HG03066 (cell line): ENCODE measurements at regions not wholly inside any gene's neighbourhood (a gene's known extent, or its start where the extent isn't known, plus 50 kb on each side); places are given as distances from the start of the nearest gene placed in this dataset.
"Not testable (repeated sequence)": the region's sequence is repeated elsewhere in the genome, so short reads cannot be mapped to it uniquely, and the experiment has no call there.

Experiments used
- ATAC-seq: cut with Tn5 transposase; IDR thresholded peaks from one replicate; pipeline ENCODE4 v1.9.1; 2021; ENCODE audit warnings: low read depth; ENCODE audit not compliant: unreplicated experiment

GRCh38 chr12:90515199-90516175 lies 439.5 kb downstream of the CCER1 start:
- ATAC-seq = peak; percentile 99

DNA sequence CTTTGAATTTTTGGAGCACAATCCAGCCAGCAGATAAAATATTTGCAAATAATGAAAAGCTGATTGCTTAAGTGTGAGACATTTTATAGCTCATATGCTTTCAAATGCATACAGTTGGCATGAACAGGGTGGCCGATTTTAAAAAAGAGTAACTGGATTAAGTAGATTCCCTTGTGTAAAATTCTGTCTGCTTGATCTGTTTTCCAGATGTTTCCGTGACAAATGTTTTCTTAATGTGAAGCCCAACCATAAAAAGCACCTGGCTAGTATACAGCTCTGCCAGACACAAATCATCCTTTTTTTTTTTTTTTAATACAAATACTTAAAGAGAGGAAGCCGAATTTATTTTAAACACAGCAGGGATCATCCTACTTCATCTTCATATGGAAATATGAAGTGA lies 440.7 kb downstream of the CCER1 start:
- no peak for ATAC-seq

DNA sequence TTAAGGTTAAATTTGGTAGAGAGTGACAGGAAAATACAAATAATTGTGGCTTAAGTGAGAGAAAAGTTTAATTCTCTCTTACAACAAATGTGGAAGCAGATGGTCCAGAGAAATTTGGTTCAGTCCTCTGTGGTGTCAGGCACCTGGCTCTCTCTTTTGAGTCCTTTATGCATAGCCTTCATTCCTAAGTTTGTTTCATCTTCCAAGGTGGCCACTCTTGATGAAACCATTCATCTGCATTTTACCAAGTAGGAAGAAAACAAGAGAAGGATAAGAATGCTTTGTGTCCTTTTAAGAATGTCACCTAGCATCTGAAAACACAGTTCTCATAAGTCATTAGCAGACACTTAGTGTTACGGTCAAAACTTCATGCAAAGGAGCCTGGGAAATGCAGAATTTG lies 442.5 kb downstream of the CCER1 start:
- no peak for ATAC-seq

DNA sequence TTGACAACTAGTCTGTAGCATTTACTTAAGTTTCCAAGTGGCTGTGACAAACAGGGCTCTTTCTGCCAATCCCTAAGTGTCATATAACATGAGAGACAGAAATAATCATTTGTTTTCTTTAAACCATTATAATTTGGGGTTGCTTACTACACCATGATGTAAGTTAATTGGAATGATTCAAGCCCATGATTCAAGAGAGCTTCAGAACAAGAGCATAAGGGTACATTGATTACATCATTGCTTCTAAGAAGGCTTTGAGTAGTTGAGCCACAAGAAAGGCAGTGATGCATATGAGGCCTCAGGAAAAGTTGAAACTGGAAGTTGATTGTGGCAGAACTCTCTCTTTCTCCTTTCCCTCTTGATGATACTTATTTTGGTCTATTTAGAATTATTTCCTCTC lies 444.0 kb downstream of the CCER1 start:
- no peak for ATAC-seq

DNA sequence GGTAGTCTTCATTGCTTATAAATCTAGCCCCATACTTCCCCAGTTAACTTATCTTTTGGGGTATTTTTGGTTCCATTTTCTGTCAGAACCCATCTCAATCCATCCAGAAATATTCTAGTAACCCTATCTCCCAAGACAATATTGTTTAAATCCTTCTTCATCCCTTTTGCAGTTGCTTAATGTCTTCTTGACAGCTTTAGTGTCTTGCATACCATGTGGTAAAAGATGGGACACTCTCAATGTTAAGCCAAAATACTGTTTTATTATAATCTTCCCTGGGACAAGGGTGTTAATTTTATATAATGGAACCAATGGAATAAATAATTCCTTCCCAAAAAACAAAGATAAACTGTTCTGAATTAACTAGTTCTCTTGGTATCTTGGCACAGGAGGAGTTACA lies 450.2 kb downstream of the CCER1 start:
- no peak for ATAC-seq

DNA sequence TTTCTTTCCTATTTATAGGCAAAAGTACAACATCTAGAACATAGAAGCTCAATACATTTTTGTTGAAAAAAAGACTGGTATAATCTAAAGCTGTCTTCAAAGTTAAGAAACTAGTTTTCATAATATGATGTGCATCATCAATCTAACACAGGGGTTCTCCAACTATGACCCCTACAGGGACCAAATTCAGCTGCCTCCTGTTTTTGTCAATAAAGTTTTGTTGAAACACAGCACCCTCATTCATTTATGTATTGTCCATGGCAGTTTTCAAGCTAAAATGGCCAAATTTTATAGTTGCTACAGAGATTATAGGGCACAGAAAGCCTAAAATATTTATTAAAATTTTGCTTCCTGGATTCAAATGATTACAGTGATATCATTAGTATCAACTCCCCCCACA lies 452.9 kb downstream of the CCER1 start:
- ATAC-seq = no peak

GRCh38 chr12:90501412-90501811 lies 453.6 kb downstream of the CCER1 start:
- no peak for ATAC-seq

DNA sequence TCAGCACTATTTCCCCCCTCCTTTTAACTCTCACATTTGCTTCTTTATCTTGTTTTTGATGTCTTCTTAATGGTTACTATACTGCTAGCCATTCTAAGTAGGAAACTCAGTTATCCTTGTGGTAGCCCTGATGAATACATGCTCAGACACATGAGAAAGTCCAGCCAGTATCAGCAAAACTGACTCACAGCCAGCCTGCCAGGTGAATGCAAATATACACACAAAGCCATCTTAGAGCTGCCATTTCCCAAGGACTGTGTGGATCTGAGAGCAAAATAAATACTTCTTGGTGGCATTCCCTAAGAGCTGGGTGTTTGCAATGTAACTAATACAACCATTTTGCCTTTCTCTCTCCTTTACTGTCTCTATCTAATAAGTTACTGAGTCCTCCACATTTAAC lies 455.2 kb downstream of the CCER1 start:
- no peak for ATAC-seq

GRCh38 chr12:90497923-90498545 lies 456.9 kb downstream of the CCER1 start:
- ATAC-seq = no peak

GRCh38 chr12:90490355-90490754 lies 464.6 kb downstream of the CCER1 start:
- ATAC-seq = no peak

GRCh38 chr12:90489141-90489540 lies 465.8 kb downstream of the CCER1 start:
- ATAC-seq = no peak

- ATAC-seq = no peak
These were observed 469.4 kb downstream of the CCER1 start for GRCh38 chr12:90485560-90485959.

DNA sequence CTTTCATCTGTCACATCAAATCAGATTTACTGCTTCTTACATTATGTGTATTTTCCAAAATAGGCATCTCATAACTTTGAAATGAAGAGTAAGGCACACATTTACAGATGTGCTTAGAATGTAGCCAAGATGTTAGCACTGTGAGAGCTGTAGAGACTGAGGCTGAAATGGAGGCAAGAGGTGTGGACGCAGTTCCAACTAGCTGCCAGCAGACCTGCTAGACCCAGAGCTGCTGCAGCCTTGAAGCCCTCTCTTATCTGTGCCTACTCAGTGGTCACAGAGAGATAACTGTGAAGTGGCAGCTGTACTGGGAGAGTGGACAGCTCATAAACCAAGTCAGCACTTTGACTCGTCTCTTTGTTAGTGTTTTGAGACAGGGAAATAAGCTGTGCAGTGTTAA lies 470.9 kb downstream of the CCER1 start:
- ATAC-seq = no peak

- no peak for ATAC-seq
These were observed 473.2 kb downstream of the CCER1 start for GRCh38 chr12:90481748-90482147.

DNA sequence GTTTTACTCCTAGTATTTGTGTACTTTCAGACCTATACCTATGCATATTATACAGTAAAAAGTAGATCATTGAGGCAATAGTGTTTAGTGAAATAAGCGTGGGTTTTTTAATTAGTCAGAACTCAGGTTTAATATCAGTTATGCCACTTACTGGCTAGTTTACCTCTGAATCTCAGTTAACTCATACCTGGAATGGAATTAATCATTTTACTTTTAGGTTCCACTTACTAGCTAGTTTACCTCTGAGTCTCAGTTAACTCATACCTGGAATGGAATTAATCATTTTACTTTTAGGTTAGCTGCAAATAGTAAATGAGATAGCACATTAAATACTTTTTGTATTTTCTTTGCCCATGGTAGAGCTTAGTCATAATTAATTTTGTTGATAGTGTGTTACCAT lies 475.7 kb downstream of the CCER1 start:
- ATAC-seq = no peak

DNA sequence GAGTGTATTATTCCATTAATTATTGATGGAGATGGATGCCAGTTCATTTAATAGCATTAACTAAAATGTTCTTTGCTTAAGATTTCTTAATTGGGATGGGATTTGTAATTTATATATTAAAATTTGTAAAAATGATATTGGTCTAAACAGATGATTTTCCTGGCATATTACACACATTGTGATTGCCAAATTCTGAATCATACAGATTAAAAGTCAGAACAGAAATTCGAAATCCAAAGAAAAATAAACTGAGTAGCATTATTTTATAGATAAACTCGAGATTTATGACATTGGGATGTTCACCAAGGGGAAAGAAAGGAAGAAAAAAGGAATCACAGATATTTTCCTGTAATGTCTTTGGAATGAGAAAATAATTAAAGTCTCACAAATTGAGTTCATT lies 481.1 kb downstream of the CCER1 start:
- no peak for ATAC-seq

DNA sequence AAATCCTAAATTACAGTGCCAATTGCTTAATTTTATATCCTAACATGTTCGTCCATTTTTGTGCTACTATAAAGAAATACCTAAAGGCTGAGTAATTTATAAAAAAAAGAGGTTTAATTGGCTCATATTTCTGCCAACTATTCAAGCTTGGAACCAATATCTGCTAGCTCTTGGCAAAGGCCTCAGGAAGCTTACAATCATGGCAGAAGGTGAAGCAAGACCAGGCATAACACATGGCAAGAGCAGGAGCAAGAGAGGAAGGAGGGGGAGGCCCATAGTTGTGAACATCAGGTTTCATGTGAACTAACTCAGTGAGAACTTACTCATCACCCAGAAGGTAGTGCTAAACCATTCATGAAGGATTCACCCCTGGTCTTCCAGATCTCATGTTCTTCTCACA lies 494.3 kb downstream of the CCER1 start:
- ATAC-seq = no peak

GRCh38 chr12:90456248-90456647 lies 498.7 kb downstream of the CCER1 start:
- no peak for ATAC-seq

DNA sequence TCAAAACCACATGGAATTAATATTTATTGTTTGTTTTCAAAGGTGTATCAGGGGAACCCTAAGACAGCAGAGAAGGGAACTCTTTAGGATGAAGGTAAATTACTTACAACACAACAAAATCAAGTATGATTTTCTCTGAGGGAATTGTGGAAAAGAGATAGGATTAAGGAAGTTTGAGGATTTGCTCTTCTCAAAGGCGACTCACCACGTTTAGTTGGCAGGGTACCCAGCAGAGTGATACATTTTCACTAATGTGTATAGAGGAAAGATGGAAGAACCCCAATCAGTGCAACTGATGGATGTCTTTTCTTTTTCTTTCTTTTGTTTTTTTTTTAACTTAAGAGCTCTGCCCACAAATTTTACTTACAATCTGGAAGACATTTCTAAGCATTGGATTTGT lies 499.2 kb downstream of the CCER1 start:
- ATAC-seq = no peak

GRCh38 chr12:90449611-90450010 lies 505.4 kb downstream of the CCER1 start:
- no peak for ATAC-seq

GRCh38 chr12:90443466-90443865 lies 511.5 kb downstream of the CCER1 start:
- ATAC-seq = not testable (repeated sequence)

DNA sequence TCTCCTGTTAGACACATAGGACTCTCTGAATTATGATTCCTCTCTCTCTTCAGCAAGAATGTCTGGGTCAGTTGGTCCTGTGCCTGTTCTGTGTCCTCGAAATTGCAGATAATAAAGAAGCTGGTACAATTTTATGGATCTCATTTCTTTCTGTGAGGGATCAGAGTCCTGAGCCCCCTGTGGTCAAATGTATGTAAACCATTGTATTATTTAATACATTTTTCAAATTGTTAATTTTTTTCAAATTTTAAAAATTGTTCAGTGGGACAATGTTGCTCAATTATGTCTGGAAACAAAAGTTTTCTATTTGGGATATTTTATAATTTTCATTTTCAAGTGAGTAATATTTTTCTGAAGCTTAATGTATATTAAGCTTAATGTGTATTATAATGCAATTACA lies 513.5 kb downstream of the CCER1 start:
- ATAC-seq = no peak
